ENCODE measurements at regions not wholly inside any gene's neighbourhood (a gene's known extent, or its start where the extent isn't known, plus 50 kb on each side); places are given as distances from the start of the nearest gene placed in this dataset.

DNA sequence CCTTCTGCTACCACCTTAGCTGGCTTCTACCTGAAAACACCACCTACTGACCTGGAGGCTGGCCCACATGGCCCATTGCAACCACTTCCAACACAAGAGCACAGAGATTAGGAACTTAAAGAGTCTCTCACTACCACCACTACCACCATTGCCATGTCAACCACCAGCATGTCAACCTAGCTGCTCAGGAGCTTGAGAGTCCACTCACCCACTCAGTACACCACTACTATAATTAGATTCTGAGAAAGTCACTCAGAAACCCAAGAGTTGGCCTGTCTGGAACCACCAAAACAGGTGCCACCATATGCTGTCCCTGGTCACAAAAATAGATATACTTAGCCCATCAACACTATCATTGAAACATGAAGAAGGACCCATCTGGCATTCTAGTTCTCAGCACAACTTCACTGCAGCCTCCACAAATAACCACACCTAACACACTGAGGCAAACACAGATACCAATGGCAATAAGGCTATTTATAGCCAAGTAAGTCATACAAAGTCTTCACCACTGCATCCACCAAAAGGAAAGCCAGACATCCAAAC, 806.7 kb upstream of the EPHA6 start:
- TF ChIP-seq GATA3 (IDR thresholded peaks at IDR 0.05; ENCODE audit: low read depth, low read length) (no peak), GATA2 (IDR thresholded peaks at IDR 0.05; ENCODE audit: low read depth, low read length) (no peak)
